Ishikawa (cell line): ENCODE measurements at regions not wholly inside any gene's neighbourhood (a gene's known extent, or its start where the extent isn't known, plus 50 kb on each side); places are given as distances from the start of the nearest gene placed in this dataset.

ENCODE experiments used
- EP300 ChIP-seq: IDR thresholded peaks from 2 replicates; pipeline ENCODE4 v1.6.1; 2012; ENCODE audit warnings: borderline replicate concordance
- NFIC ChIP-seq: IDR thresholded peaks from 2 replicates; pipeline ENCODE4 v1.6.1; 2012
- RAD21 ChIP-seq: IDR thresholded peaks from 2 replicates; pipeline ENCODE4 v1.6.1; 2012; ENCODE audit warnings: low read depth
- REST ChIP-seq: IDR thresholded peaks from 2 replicates; pipeline ENCODE4 v1.6.1; 2012; ENCODE audit warnings: low read depth, mild to moderate bottlenecking

DNA sequence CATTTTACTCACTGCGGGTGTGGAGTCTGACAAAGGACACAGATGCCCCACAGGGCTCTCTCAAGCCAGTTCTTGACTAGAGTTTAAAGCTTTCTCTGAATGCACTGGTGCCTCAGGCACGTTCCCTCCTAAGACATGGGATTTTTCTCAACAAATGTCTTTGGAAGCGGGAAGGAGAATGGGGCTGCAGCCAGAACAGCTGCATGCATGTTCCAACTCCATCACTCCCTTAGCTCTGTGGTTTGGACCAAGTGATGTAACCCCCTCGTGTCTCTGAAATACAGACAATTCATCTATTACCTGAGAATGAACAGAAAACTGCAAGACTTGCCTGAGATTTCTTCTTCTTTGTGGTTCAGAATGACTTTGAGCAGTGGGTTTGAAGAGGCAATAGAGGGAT, 141.7 kb upstream of the SERPINE2 start:
- no peak for TF ChIP-seq REST
- TF ChIP-seq EP300, result no peak
- TF ChIP-seq RAD21, result no peak
- no peak for TF ChIP-seq NFIC
